Neuronal stem cell (in vitro differentiated cells): ENCODE measurements at regions not wholly inside any gene's neighbourhood (a gene's known extent, or its start where the extent isn't known, plus 50 kb on each side); places are given as distances from the start of the nearest gene placed in this dataset.
A peak's percentile ranks its signal among the peaks of the same experiment; 100 is the strongest.

ENCODE experiments used
- DNase-seq: peaks from one replicate; pipeline ENCODE4 v3.0.0-alpha.2; 2013; ENCODE audit warnings: low spot score
- H2AFZ ChIP-seq: one replicate; pipeline ENCODE4 v1.6.1; 2013; ENCODE audit warnings: mild to moderate bottlenecking, low read length, inconsistent platforms
- H2AK5ac ChIP-seq: 2 replicates; pipeline ENCODE4 v1.6.1; 2013; ENCODE audit warnings: low read depth, mild to moderate bottlenecking, inconsistent platforms, low read length, moderate library complexity, mixed read lengths
- H2BK120ac ChIP-seq: 2 replicates; pipeline ENCODE4 v1.6.1; 2013; ENCODE audit warnings: low read depth, mild to moderate bottlenecking, inconsistent platforms, low read length, moderate library complexity, mixed read lengths
- H2BK12ac ChIP-seq: one replicate; pipeline ENCODE4 v1.6.1; 2013; ENCODE audit warnings: low read length, inconsistent platforms
- H2BK15ac ChIP-seq: 2 replicates; pipeline ENCODE4 v1.6.1; 2013; ENCODE audit warnings: mild to moderate bottlenecking, low read length, inconsistent platforms, mixed read lengths
- H2BK5ac ChIP-seq: one replicate; pipeline ENCODE4 v1.6.1; 2013; ENCODE audit warnings: inconsistent platforms, mild to moderate bottlenecking, low read length, moderate library complexity
- H3K14ac ChIP-seq: one replicate; pipeline ENCODE4 v1.6.1; 2013; ENCODE audit warnings: low read length, inconsistent platforms
- H3K18ac ChIP-seq: 2 replicates; pipeline ENCODE4 v1.6.1; 2013; ENCODE audit warnings: low read length, inconsistent platforms
- H3K23ac ChIP-seq: 2 replicates; pipeline ENCODE4 v1.6.1; 2013; ENCODE audit warnings: low read depth, mild to moderate bottlenecking, mixed read lengths, low read length, inconsistent platforms; ENCODE audit not compliant: poor library complexity
- H3K27ac ChIP-seq: replicated peaks from 3 replicates; pipeline ENCODE4 v1.5.1; 2013; ENCODE audit warnings: low read length, inconsistent platforms
- H3K27me3 ChIP-seq, 3 experiments: 2 replicates each; pipeline ENCODE4 v1.6.1; 2013; ENCODE audit warnings: low read length in 3 of 3, mild to moderate bottlenecking in 2 of 3, inconsistent platforms in 1 of 3, low read depth in 1 of 3, mixed read lengths in 1 of 3, moderate library complexity in 1 of 3; ENCODE audit not compliant: control insufficient read depth in 3 of 3, insufficient read depth in 3 of 3
- H3K36me3 ChIP-seq, 2 donors: replicated peaks in 1 of 2; 2 replicates each; pipeline ENCODE4 v1.6.1; 2013; ENCODE audit warnings: low read length in 2 of 2; ENCODE audit not compliant: control insufficient read depth in 2 of 2, insufficient read depth in 2 of 2
- H3K4ac ChIP-seq: 2 replicates; pipeline ENCODE4 v1.6.1; 2013; ENCODE audit warnings: inconsistent platforms, mild to moderate bottlenecking, low read length, moderate library complexity
- H3K4me1 ChIP-seq, 2 donors: 1 replicate in 1 of 2; 2 replicates in 1 of 2; pipeline ENCODE4 v1.6.1; 2013; ENCODE audit warnings: low read length in 2 of 2, low read depth in 1 of 2; ENCODE audit not compliant: control insufficient read depth in 2 of 2, insufficient read depth in 1 of 2
- H3K4me2 ChIP-seq: one replicate; pipeline ENCODE4 v1.6.1; 2013; ENCODE audit warnings: mild to moderate bottlenecking, low read length, inconsistent platforms; ENCODE audit not compliant: insufficient read depth, poor library complexity, severe bottlenecking
- H3K4me3 ChIP-seq, 2 donors: 2 replicates each; pipeline ENCODE4 v1.5.1; 2013; ENCODE audit warnings: low read length in 2 of 2, mild to moderate bottlenecking in 2 of 2, inconsistent platforms in 1 of 2, moderate library complexity in 1 of 2
- H3K79me1 ChIP-seq: one replicate; pipeline ENCODE4 v1.6.1; 2013; ENCODE audit warnings: low read depth, mild to moderate bottlenecking, inconsistent platforms, low read length, moderate library complexity
- H3K9ac ChIP-seq: one replicate; pipeline ENCODE4 v1.6.1; 2013; ENCODE audit warnings: mild to moderate bottlenecking, low read depth, low read length, inconsistent platforms; ENCODE audit not compliant: poor library complexity
- H3K9me3 ChIP-seq, 2 donors: replicated peaks in 1 of 2; 2 replicates each; pipeline versions ENCODE3 to v1.6.1; 2013; ENCODE audit warnings: low read length in 2 of 2, mild to moderate bottlenecking in 2 of 2, inconsistent platforms in 1 of 2, low read depth in 1 of 2, mixed read lengths in 1 of 2, moderate library complexity in 1 of 2; ENCODE audit not compliant: control insufficient read depth in 2 of 2, insufficient read depth in 1 of 2
- H4K8ac ChIP-seq: one replicate; pipeline ENCODE4 v1.6.1; 2013; ENCODE audit warnings: low read depth, mild to moderate bottlenecking, inconsistent platforms, low read length, moderate library complexity
- H4K91ac ChIP-seq: one replicate; pipeline ENCODE4 v1.6.1; 2013; ENCODE audit warnings: low read length, low read depth, mild to moderate bottlenecking, inconsistent platforms; ENCODE audit not compliant: poor library complexity
- WGBS, 2 donors: extraction: QIAGEN DNeasy Blood & Tissue Kit; methylation state at CpG; one replicate each; pipeline ENCODE4 v1.1.7; 2013; ENCODE audit warnings: missing lambda C conversion rate in 2 of 2, mixed read lengths in 1 of 2; ENCODE audit not compliant: insufficient read length in 2 of 2, insufficient replicate concordance in 1 of 2; ENCODE audit errors: extremely low coverage in 2 of 2; 5-methylcytosine and 5-hydroxymethylcytosine counted together

- Histone ChIP-seq H4K8ac (no peak overlapping the region), H2BK120ac (no peak overlapping the region), H3K27ac (no peak overlapping the region), H3K4me2 (no peak overlapping the region), H4K91ac (no peak overlapping the region), H3K27me3 (no peaks in the 10 kb centered on the region), H3K23ac (no peak overlapping the region), H3K4ac (no peak overlapping the region), H3K9me3 (no peaks in the 10 kb centered on the region), H3K9ac (no peak overlapping the region), H2AFZ (no peak overlapping the region), H2BK12ac (no peak overlapping the region), H3K79me1 (no peaks in the 10 kb centered on the region), H2AK5ac (no peak overlapping the region), H3K36me3 (no peaks in the 10 kb centered on the region), H2BK5ac (no peak overlapping the region), H2BK15ac (no peak overlapping the region), H3K18ac (no peak overlapping the region), H3K14ac (no peak overlapping the region), H3K4me3 (no peak overlapping the region), H3K4me1 (no peaks in the 10 kb centered on the region)
- DNase-seq, result no peak
Observed at GRCh38 chr2:193124815-193125214, 930.1 kb upstream of the TMEFF2 start.

GRCh38 chr2:193114827-193115226 is 920.1 kb upstream of the TMEFF2 start:
- H2BK120ac ChIP-seq, result no peak overlapping the region
- H2BK12ac ChIP-seq, result no peak overlapping the region
- H4K91ac ChIP-seq, result no peak overlapping the region
- H2AK5ac ChIP-seq, result no peak overlapping the region
- no peaks in the 10 kb centered on the region for H3K27me3 ChIP-seq
- no peaks in the 10 kb centered on the region for H3K4me1 ChIP-seq
- no peak overlapping the region for H2AFZ ChIP-seq
- H2BK5ac ChIP-seq, result no peak overlapping the region
- no peaks in the 10 kb centered on the region for H3K9me3 ChIP-seq
- no peak overlapping the region for H3K4me3 ChIP-seq
- no peak overlapping the region for H3K9ac ChIP-seq
- no peaks in the 10 kb centered on the region for H3K79me1 ChIP-seq
- no peak overlapping the region for H4K8ac ChIP-seq
- no peaks in the 10 kb centered on the region for H3K36me3 ChIP-seq
- no peak for DNase-seq
- WGBS, 2 donors, result no CpG with 5 or more reads among the region's 1 CpG
- H2BK15ac ChIP-seq, result no peak overlapping the region
- H3K27ac ChIP-seq, result no peak overlapping the region
- no peak overlapping the region for H3K18ac ChIP-seq
- H3K4me2 ChIP-seq, result no peak overlapping the region
- H3K14ac ChIP-seq, result no peak overlapping the region
- no peak overlapping the region for H3K4ac ChIP-seq
- H3K23ac ChIP-seq, result no peak overlapping the region

GRCh38 chr2:193112986-193113385 is 918.3 kb upstream of the TMEFF2 start:
- Histone ChIP-seq H3K23ac (no peak overlapping the region), H3K4me1 (no peaks in the 10 kb centered on the region), H3K14ac (no peak overlapping the region), H3K79me1 (no peaks in the 10 kb centered on the region), H2BK5ac (no peak overlapping the region), H4K91ac (no peak overlapping the region), H3K27ac (no peak overlapping the region), H3K27me3 (no peaks in the 10 kb centered on the region), H3K9ac (no peak overlapping the region), H2BK15ac (no peak overlapping the region), H2AK5ac (no peak overlapping the region), H2BK120ac (no peak overlapping the region), H3K18ac (no peak overlapping the region), H3K36me3 (no peaks in the 10 kb centered on the region), H4K8ac (no peak overlapping the region), H3K4ac (no peak overlapping the region), H2AFZ (peak overlapping the region; percentile 57), H3K4me2 (no peak overlapping the region), H3K9me3 (no peaks in the 10 kb centered on the region), H2BK12ac (no peak overlapping the region), H3K4me3 (no peak overlapping the region)
- WGBS, 2 donors, result no CpG with 5 or more reads among the region's 1 CpG
- DNase-seq, result peak; percentile 11

- no peak overlapping the region for H2BK5ac ChIP-seq
- no peak overlapping the region for H3K23ac ChIP-seq
- H3K36me3 ChIP-seq, result no peaks in the 10 kb centered on the region
- H3K4me2 ChIP-seq, result no peak overlapping the region
- H3K9ac ChIP-seq, result no peak overlapping the region
- H3K14ac ChIP-seq, result no peak overlapping the region
- no peaks in the 10 kb centered on the region for H3K79me1 ChIP-seq
- no peaks in the 10 kb centered on the region for H3K4me1 ChIP-seq
- DNase-seq, result no peak
- no peak overlapping the region for H2BK12ac ChIP-seq
- H3K18ac ChIP-seq, result no peak overlapping the region
- H3K4me3 ChIP-seq, result no peak overlapping the region
- no peak overlapping the region for H4K91ac ChIP-seq
- H3K27ac ChIP-seq, result no peak overlapping the region
- WGBS, 2 donors, result no CpG with 5 or more reads among the region's 1 CpG
- no peak overlapping the region for H2BK120ac ChIP-seq
- no peak overlapping the region for H3K4ac ChIP-seq
- H4K8ac ChIP-seq, result no peak overlapping the region
- no peaks in the 10 kb centered on the region for H3K9me3 ChIP-seq
- no peak overlapping the region for H2AK5ac ChIP-seq
- no peak overlapping the region for H2BK15ac ChIP-seq
- H2AFZ ChIP-seq, result no peak overlapping the region
- H3K27me3 ChIP-seq, result no peaks in the 10 kb centered on the region
Observed at GRCh38 chr2:193103064-193103463, 908.3 kb upstream of the TMEFF2 start.
